Peyer's patch (tissue), 4 donors: ENCODE measurements at regions not wholly inside any gene's neighbourhood (a gene's known extent, or its start where the extent isn't known, plus 50 kb on each side); places are given as distances from the start of the nearest gene placed in this dataset.

Experiments
- POLR2A ChIP-seq, 2 donors: fragments of 450-650 bp; IDR thresholded peaks; one replicate each; pipeline ENCODE4 v1.5.1; 2017; ENCODE audit warnings: antibody characterized with exemption in 2 of 2, mild to moderate bottlenecking in 2 of 2, moderate library complexity in 2 of 2
- TF ChIP-seq, protein P1 (sequence below), 6 experiments: fragments of 450-650 bp in 4 of 6; fragments of 200-600 bp in 2 of 6; sonication (generic) in 1 of 6; IDR thresholded peaks; one replicate each; pipeline ENCODE4 v1.5.1; 2017 to 2019; ENCODE audit warnings: antibody characterized with exemption in 6 of 6, mild to moderate bottlenecking in 3 of 6, moderate library complexity in 1 of 6

GRCh38 chr12:4111010-4111409 lies 162.6 kb upstream of the CCND2 start:
- TF ChIP-seq, protein P1, sequence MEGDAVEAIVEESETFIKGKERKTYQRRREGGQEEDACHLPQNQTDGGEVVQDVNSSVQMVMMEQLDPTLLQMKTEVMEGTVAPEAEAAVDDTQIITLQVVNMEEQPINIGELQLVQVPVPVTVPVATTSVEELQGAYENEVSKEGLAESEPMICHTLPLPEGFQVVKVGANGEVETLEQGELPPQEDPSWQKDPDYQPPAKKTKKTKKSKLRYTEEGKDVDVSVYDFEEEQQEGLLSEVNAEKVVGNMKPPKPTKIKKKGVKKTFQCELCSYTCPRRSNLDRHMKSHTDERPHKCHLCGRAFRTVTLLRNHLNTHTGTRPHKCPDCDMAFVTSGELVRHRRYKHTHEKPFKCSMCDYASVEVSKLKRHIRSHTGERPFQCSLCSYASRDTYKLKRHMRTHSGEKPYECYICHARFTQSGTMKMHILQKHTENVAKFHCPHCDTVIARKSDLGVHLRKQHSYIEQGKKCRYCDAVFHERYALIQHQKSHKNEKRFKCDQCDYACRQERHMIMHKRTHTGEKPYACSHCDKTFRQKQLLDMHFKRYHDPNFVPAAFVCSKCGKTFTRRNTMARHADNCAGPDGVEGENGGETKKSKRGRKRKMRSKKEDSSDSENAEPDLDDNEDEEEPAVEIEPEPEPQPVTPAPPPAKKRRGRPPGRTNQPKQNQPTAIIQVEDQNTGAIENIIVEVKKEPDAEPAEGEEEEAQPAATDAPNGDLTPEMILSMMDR (IDR thresholded peaks at IDR 0.05), result no peak
- TF ChIP-seq POLR2A (IDR thresholded peaks at IDR 0.05), result no peak
